ENCODE measurements at regions not wholly inside any gene's neighbourhood (a gene's known extent, or its start where the extent isn't known, plus 50 kb on each side); places are given as distances from the start of the nearest gene placed in this dataset.

DNA sequence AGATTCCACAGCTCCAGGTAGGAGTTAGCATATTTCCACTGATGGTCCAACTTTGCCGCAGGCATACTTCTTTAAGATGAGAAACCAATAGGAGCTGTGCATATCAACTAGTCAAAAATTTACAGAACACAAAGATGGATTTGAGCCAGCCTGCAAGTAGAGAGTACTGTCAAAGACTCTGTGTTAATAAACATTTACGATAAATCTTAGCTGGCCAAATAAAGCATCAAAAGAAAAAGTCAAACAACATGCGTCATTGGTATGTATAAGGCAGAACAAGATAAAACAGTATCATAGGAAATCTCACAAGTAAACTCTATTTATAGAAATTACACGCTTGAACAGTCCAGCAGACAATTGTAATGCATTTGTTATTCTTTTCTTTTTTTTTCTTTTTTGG lies 907.4 kb upstream of the AGA start:
- TF ChIP-seq POLR2A (IDR thresholded peaks at IDR 0.05) = no peak
- TF ChIP-seq, protein P1, sequence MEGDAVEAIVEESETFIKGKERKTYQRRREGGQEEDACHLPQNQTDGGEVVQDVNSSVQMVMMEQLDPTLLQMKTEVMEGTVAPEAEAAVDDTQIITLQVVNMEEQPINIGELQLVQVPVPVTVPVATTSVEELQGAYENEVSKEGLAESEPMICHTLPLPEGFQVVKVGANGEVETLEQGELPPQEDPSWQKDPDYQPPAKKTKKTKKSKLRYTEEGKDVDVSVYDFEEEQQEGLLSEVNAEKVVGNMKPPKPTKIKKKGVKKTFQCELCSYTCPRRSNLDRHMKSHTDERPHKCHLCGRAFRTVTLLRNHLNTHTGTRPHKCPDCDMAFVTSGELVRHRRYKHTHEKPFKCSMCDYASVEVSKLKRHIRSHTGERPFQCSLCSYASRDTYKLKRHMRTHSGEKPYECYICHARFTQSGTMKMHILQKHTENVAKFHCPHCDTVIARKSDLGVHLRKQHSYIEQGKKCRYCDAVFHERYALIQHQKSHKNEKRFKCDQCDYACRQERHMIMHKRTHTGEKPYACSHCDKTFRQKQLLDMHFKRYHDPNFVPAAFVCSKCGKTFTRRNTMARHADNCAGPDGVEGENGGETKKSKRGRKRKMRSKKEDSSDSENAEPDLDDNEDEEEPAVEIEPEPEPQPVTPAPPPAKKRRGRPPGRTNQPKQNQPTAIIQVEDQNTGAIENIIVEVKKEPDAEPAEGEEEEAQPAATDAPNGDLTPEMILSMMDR (IDR thresholded peaks at IDR 0.05 in 8 of 11, conservative IDR thresholded peaks at IDR 0.05 in 3 of 11) = no peak
